Gastroesophageal sphincter (tissue), 3 donors: ENCODE measurements at regions not wholly inside any gene's neighbourhood (a gene's known extent, or its start where the extent isn't known, plus 50 kb on each side); places are given as distances from the start of the nearest gene placed in this dataset.

Source experiments
- CTCF ChIP-seq, 4 experiments: fragments of 200-600 bp in 2 of 4; fragments of 450-650 bp in 2 of 4; sonication (generic) in 1 of 4; IDR thresholded peaks; one replicate each; pipeline ENCODE4 v1.5.1; 2017 to 2019; ENCODE audit warnings: antibody characterized with exemption in 4 of 4, mild to moderate bottlenecking in 2 of 4, moderate library complexity in 2 of 4
- EP300 ChIP-seq: sonication (generic); formaldehyde crosslinking; IDR thresholded peaks from one replicate; pipeline ENCODE4 v1.6.1; 2017; ENCODE audit warnings: antibody characterized with exemption, mild to moderate bottlenecking
- POLR2A ChIP-seq, 2 donors: fragments of 450-650 bp; IDR thresholded peaks; one replicate each; pipeline ENCODE4 v1.6.1; 2017; ENCODE audit warnings: antibody characterized with exemption in 2 of 2, mild to moderate bottlenecking in 2 of 2, moderate library complexity in 1 of 2
- POLR2AphosphoS5 ChIP-seq: sonication (generic); formaldehyde crosslinking; IDR thresholded peaks from one replicate; pipeline ENCODE4 v1.6.1; 2017; ENCODE audit warnings: antibody characterized with exemption

- TF ChIP-seq CTCF (IDR thresholded peaks at IDR 0.05): no peak
- TF ChIP-seq POLR2A (IDR thresholded peaks at IDR 0.05): no peak
- TF ChIP-seq EP300: no peak
- no peak for TF ChIP-seq POLR2AphosphoS5
Observed at GRCh38 chrX:27132862-27133261, 330.3 kb downstream of the PPP4R3C start.
